H9 (cell line): ENCODE measurements at regions not wholly inside any gene's neighbourhood (a gene's known extent, or its start where the extent isn't known, plus 50 kb on each side); places are given as distances from the start of the nearest gene placed in this dataset.

Experiments
- DNase-seq: peaks from one replicate; pipeline ENCODE4 v3.0.0-alpha.2; 2017
- H2AFZ ChIP-seq: one replicate; pipeline ENCODE4 v1.6.1; 2013; ENCODE audit warnings: mild to moderate bottlenecking, low read length, control low read depth, moderate library complexity
- H2AK5ac ChIP-seq: 2 replicates; pipeline ENCODE4 v1.6.1; 2013; ENCODE audit warnings: low read length, control low read depth, mixed read lengths; ENCODE audit not compliant: insufficient read length
- H2BK120ac ChIP-seq: one replicate; pipeline ENCODE4 v1.6.1; 2013; ENCODE audit warnings: low read depth, mild to moderate bottlenecking, low read length, control low read depth, inconsistent platforms; ENCODE audit not compliant: poor library complexity, severe bottlenecking
- H2BK12ac ChIP-seq: 2 replicates; pipeline ENCODE4 v1.6.1; 2013; ENCODE audit warnings: low read length, control low read depth, mixed read lengths, low read depth; ENCODE audit not compliant: insufficient read length
- H2BK15ac ChIP-seq: 2 replicates; pipeline ENCODE4 v1.6.1; 2013; ENCODE audit warnings: low read depth, low read length, control low read depth
- H2BK20ac ChIP-seq: one replicate; pipeline ENCODE4 v1.6.1; 2013; ENCODE audit warnings: low read depth, mild to moderate bottlenecking, low read length, control low read depth, inconsistent platforms; ENCODE audit not compliant: poor library complexity, severe bottlenecking
- H2BK5ac ChIP-seq: 2 replicates; pipeline ENCODE4 v1.6.1; 2013; ENCODE audit warnings: low read length, control low read depth, mixed read lengths; ENCODE audit not compliant: insufficient read length
- H3K14ac ChIP-seq: 2 replicates; pipeline ENCODE4 v1.6.1; 2013; ENCODE audit warnings: low read length, control low read depth; ENCODE audit not compliant: insufficient read depth
- H3K18ac ChIP-seq: 2 replicates; pipeline ENCODE4 v1.6.1; 2013; ENCODE audit warnings: low read depth, mild to moderate bottlenecking, mixed read lengths, low read length, control low read depth; ENCODE audit not compliant: insufficient read length
- H3K23ac ChIP-seq: 2 replicates; pipeline ENCODE4 v1.6.1; 2013; ENCODE audit warnings: low read length, control low read depth, mixed read lengths, low read depth; ENCODE audit not compliant: insufficient read length
- H3K23me2 ChIP-seq: 2 replicates; pipeline ENCODE4 v1.6.1; 2013; ENCODE audit warnings: low read depth, mild to moderate bottlenecking, mixed read lengths, low read length, control low read depth; ENCODE audit not compliant: insufficient read length, poor library complexity, severe bottlenecking
- H3K27ac ChIP-seq: 2 replicates; pipeline ENCODE4 v1.5.1; 2013; ENCODE audit warnings: low read length, control low read depth, mixed read lengths, low read depth; ENCODE audit not compliant: insufficient read length
- H3K27me3 ChIP-seq: 2 replicates; pipeline ENCODE4 v1.6.1; 2013; ENCODE audit warnings: low read length, control low read depth, inconsistent platforms; ENCODE audit not compliant: insufficient read depth
- H3K4ac ChIP-seq: 2 replicates; pipeline ENCODE4 v1.6.1; 2013; ENCODE audit warnings: low read depth, mild to moderate bottlenecking, control low read depth, inconsistent platforms, low read length, moderate library complexity
- H3K4me1 ChIP-seq: 2 replicates; pipeline ENCODE4 v1.6.1; 2013; ENCODE audit warnings: low read length, control low read depth, inconsistent platforms; ENCODE audit not compliant: insufficient read depth
- H3K4me2 ChIP-seq: 2 replicates; pipeline ENCODE4 v1.6.1; 2013; ENCODE audit warnings: low read length, control low read depth, mixed read lengths; ENCODE audit not compliant: insufficient read length, insufficient read depth
- H3K56ac ChIP-seq: 2 replicates; pipeline ENCODE4 v1.6.1; 2013; ENCODE audit warnings: low read depth, mild to moderate bottlenecking, mixed read lengths, low read length, control low read depth; ENCODE audit not compliant: insufficient read length
- H3K79me1 ChIP-seq: 2 replicates; pipeline ENCODE4 v1.6.1; 2013; ENCODE audit warnings: low read depth, mild to moderate bottlenecking, moderate library complexity, low read length, control low read depth, inconsistent platforms; ENCODE audit not compliant: insufficient read depth, poor library complexity, severe bottlenecking
- H3K79me2 ChIP-seq: 2 replicates; pipeline ENCODE4 v1.6.1; 2013; ENCODE audit warnings: low read length, control low read depth, inconsistent platforms; ENCODE audit not compliant: insufficient read depth
- H3K9ac ChIP-seq: 2 replicates; pipeline ENCODE4 v1.6.1; 2013; ENCODE audit warnings: low read length, control low read depth, mixed read lengths; ENCODE audit not compliant: insufficient read length; ENCODE audit errors: extremely low read depth
- H3K9me3 ChIP-seq: one replicate; pipeline ENCODE4 v1.6.1; 2013; ENCODE audit warnings: low read depth, low read length, inconsistent platforms; ENCODE audit not compliant: control insufficient read depth
- H3T11ph ChIP-seq: one replicate; pipeline ENCODE4 v1.6.1; 2013; ENCODE audit warnings: mild to moderate bottlenecking, low read length, control low read depth, inconsistent platforms
- H4K20me1 ChIP-seq: one replicate; pipeline ENCODE4 v1.6.1; 2013; ENCODE audit not compliant: control insufficient read depth, insufficient read length, insufficient read depth
- H4K5ac ChIP-seq: 2 replicates; pipeline ENCODE4 v1.6.1; 2013; ENCODE audit warnings: low read depth, mild to moderate bottlenecking, mixed read lengths, low read length, control low read depth; ENCODE audit not compliant: insufficient read length
- H4K8ac ChIP-seq: replicated peaks from 2 replicates; pipeline ENCODE4 v1.6.1; 2013; ENCODE audit warnings: low read length, control low read depth, mixed read lengths, low read depth; ENCODE audit not compliant: insufficient read length
- H4K91ac ChIP-seq: 2 replicates; pipeline ENCODE4 v1.6.1; 2013; ENCODE audit warnings: low read depth, mild to moderate bottlenecking, moderate library complexity, mixed read lengths, low read length, control low read depth; ENCODE audit not compliant: insufficient read length
- H3K27ac Mint-ChIP-seq, 3 experiments: 2 replicates in 2 of 3; 3 replicates in 1 of 3; pipeline ENCODE4 v1.8.0; 2020 to 2021; ENCODE audit warnings: mixed read lengths in 3 of 3, mild to moderate bottlenecking in 1 of 3, moderate library complexity in 1 of 3
- H3K27me3 Mint-ChIP-seq: 2 replicates; pipeline ENCODE4 v1.8.0; 2021; ENCODE audit warnings: low read depth, mild to moderate bottlenecking, moderate library complexity, mixed read lengths
- H3K36me3 Mint-ChIP-seq, 3 experiments: 2 replicates in 2 of 3; 3 replicates in 1 of 3; pipeline ENCODE4 v1.8.0; 2020 to 2021; ENCODE audit warnings: low read depth in 3 of 3, mixed read lengths in 3 of 3; ENCODE audit not compliant: insufficient read depth in 1 of 3
- H3K4me1 Mint-ChIP-seq, 2 experiments: 2 replicates each; pipeline ENCODE4 v1.8.0; 2020; ENCODE audit warnings: mixed read lengths in 2 of 2
- H3K4me3 Mint-ChIP-seq, 2 experiments: 2 replicates in 1 of 2; 3 replicates in 1 of 2; pipeline ENCODE4 v1.8.0; 2020 to 2021; ENCODE audit warnings: mild to moderate bottlenecking in 2 of 2, mixed read lengths in 2 of 2, moderate library complexity in 1 of 2
- H3K9me3 Mint-ChIP-seq, 2 experiments: 2 replicates in 1 of 2; 3 replicates in 1 of 2; pipeline ENCODE4 v1.8.0; 2020; ENCODE audit warnings: mild to moderate bottlenecking in 2 of 2, mixed read lengths in 2 of 2, moderate library complexity in 1 of 2
- WGBS: extraction: QIAGEN DNeasy Blood & Tissue Kit; methylation state at CpG from one replicate; pipeline ENCODE4 v1.1.7; 2013; ENCODE audit warnings: missing lambda C conversion rate, low lambda C conversion rate, mixed read lengths; ENCODE audit not compliant: insufficient read length; ENCODE audit errors: extremely low coverage; 5-methylcytosine and 5-hydroxymethylcytosine counted together
- TF ChIP-seq, protein P1 (sequence below): fragments of 200-600 bp; sonication (generic); conservative IDR thresholded peaks from 3 replicates; pipeline ENCODE4 v1.8.0; 2021; ENCODE audit warnings: antibody characterized with exemption, mild to moderate bottlenecking

DNA sequence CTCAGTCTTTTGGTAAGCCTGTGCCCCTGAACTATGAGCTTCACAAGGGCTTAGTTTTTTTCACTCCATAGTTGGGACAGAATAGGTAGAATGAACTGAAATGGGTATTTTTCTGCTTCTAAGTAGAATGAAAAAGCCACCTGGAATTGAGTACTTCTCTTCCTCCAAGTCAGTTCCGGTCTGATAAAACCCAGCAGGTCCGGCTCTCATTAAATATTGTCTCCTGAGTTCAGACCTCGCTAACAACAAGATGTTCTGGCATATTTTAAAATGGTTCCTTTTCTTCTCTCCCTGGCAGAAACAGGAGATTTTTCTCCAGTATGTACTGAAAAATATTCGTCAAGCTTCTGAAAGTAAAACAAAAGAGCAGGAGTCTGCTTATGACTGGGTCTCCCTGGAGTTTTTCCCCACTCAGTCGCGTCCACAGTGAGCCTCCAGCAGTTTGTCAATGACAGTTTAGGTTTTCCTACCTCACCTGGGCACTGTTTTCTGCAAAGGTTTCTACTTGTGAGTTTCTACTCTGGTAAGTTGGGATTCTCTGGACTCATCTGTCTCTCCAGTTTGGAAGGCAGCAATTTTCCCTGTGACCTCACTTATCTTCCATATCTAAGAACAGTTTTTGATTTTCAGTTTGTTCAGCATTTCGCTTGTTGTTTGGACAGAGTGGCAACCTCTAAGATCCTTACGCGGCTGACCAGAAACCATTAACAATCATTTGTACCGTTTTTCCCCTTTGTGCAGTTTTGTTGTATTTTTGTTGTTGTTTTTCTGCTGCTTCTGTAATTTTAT is 868.0 kb downstream of the METTL15 start:
- Histone ChIP-seq H3K27ac (no peak overlapping the region), H3K23me2 (no peaks in the 10 kb centered on the region), H4K91ac (no peak overlapping the region), H3K23ac (no peak overlapping the region), H3K79me2 (no peaks in the 10 kb centered on the region), H4K5ac (no peak overlapping the region), H2AK5ac (no peak overlapping the region), H2AFZ (no peak overlapping the region), H3K79me1 (no peaks in the 10 kb centered on the region), H3K18ac (no peak overlapping the region), H4K20me1 (no peaks in the 10 kb centered on the region), H3K4me1 (no peaks in the 10 kb centered on the region), H3K14ac (no peak overlapping the region), H3K9ac (no peak overlapping the region), H3T11ph (no peak overlapping the region), H3K27me3 (no peaks in the 10 kb centered on the region), H3K4ac (no peak overlapping the region), H2BK120ac (no peak overlapping the region), H3K9me3 (no peaks in the 10 kb centered on the region), H2BK15ac (no peak overlapping the region), H4K8ac (no peak overlapping the region), H2BK5ac (no peak overlapping the region), H3K4me2 (no peak overlapping the region), H2BK20ac (no peak overlapping the region), H3K56ac (no peak overlapping the region), H2BK12ac (no peak overlapping the region)
- Mint-ChIP-seq H3K4me1 (peaks cover 0 to 3% of the 10 kb centered on the region in 2 experiments; a peak in 1 of 4 replicates), H3K9me3 (no peaks in the 10 kb centered on the region), H3K36me3 (no peaks in the 10 kb centered on the region), H3K4me3 (no peak overlapping the region), H3K27me3 (peaks cover 4% of the 10 kb centered on the region), H3K27ac (peak overlapping the region in 2 of 3 experiments; percentile 14 to 34; a peak in 2 of 7 replicates)
- TF ChIP-seq, protein P1, sequence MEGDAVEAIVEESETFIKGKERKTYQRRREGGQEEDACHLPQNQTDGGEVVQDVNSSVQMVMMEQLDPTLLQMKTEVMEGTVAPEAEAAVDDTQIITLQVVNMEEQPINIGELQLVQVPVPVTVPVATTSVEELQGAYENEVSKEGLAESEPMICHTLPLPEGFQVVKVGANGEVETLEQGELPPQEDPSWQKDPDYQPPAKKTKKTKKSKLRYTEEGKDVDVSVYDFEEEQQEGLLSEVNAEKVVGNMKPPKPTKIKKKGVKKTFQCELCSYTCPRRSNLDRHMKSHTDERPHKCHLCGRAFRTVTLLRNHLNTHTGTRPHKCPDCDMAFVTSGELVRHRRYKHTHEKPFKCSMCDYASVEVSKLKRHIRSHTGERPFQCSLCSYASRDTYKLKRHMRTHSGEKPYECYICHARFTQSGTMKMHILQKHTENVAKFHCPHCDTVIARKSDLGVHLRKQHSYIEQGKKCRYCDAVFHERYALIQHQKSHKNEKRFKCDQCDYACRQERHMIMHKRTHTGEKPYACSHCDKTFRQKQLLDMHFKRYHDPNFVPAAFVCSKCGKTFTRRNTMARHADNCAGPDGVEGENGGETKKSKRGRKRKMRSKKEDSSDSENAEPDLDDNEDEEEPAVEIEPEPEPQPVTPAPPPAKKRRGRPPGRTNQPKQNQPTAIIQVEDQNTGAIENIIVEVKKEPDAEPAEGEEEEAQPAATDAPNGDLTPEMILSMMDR: no peak
- no peak for DNase-seq
- no CpG with 5 or more reads among the region's 10 CpGs for WGBS
